Skeletal muscle satellite cell (primary cell): ENCODE measurements at regions not wholly inside any gene's neighbourhood (a gene's known extent, or its start where the extent isn't known, plus 50 kb on each side); places are given as distances from the start of the nearest gene placed in this dataset.

ENCODE experiments used
- H3K27me3 ChIP-seq: 2 replicates; pipeline ENCODE4 v1.7.0; 2013; ENCODE audit warnings: low read length; ENCODE audit not compliant: control insufficient read depth, insufficient read depth
- H3K36me3 ChIP-seq: 2 replicates; pipeline ENCODE4 v1.7.0; 2013; ENCODE audit warnings: mild to moderate bottlenecking, control low read depth, low read length; ENCODE audit not compliant: insufficient read depth
- H3K4me1 ChIP-seq: 2 replicates; pipeline ENCODE4 v1.7.0; 2013; ENCODE audit warnings: low read length; ENCODE audit not compliant: control insufficient read depth, insufficient read depth
- H3K4me2 ChIP-seq: 2 replicates; pipeline ENCODE4 v1.7.0; 2013; ENCODE audit warnings: mild to moderate bottlenecking, low read length
- H3K4me3 ChIP-seq: 2 replicates; pipeline ENCODE4 v1.7.0; 2013; ENCODE audit warnings: low read length
- H3K9ac ChIP-seq: 2 replicates; pipeline ENCODE4 v1.7.0; 2013; ENCODE audit warnings: mild to moderate bottlenecking, low read depth, low read length, moderate library complexity
- H3K9me3 ChIP-seq: replicated peaks from 2 replicates; pipeline ENCODE4 v1.7.0; 2013; ENCODE audit warnings: mild to moderate bottlenecking, control low read depth, low read length

GRCh38 chr5:103358305-103358995 lies 99.9 kb downstream of the MACIR start:
- H3K36me3 ChIP-seq, result no peaks in the 10 kb centered on the region
- H3K4me3 ChIP-seq, result no peak overlapping the region
- H3K27me3 ChIP-seq, result no peaks in the 10 kb centered on the region
- no peaks in the 10 kb centered on the region for H3K9me3 ChIP-seq
- H3K4me2 ChIP-seq, result no peak overlapping the region
- H3K4me1 ChIP-seq, result peaks cover 6% of the 10 kb centered on the region
- H3K9ac ChIP-seq, result no peak overlapping the region

DNA sequence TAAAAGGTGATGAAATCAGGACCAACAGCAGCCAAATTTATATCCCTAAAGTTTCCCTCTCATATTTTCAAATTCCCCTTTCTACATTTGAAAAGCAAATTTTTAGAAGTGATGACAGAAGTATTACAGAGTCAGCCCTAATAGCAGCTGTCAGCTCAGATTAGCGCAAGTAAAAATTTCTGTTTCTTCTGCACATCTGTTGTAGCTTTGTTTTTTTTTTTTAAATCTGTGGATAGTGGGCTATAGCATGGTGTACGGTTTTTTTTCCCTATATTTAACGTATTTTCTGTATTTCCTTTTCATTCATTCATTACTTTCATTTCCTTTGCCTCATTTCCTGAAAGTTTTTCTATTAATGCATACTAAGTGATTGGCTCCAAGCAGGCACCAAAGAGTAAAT lies 99.1 kb downstream of the MACIR start:
- Histone ChIP-seq H3K4me2 (no peak overlapping the region), H3K4me1 (peaks cover 6% of the 10 kb centered on the region), H3K36me3 (no peaks in the 10 kb centered on the region), H3K9ac (no peak overlapping the region), H3K9me3 (no peaks in the 10 kb centered on the region), H3K27me3 (no peaks in the 10 kb centered on the region), H3K4me3 (no peak overlapping the region)

- Histone ChIP-seq H3K27me3 (no peaks in the 10 kb centered on the region), H3K4me2 (no peak overlapping the region), H3K9ac (no peak overlapping the region), H3K9me3 (no peaks in the 10 kb centered on the region), H3K36me3 (no peaks in the 10 kb centered on the region), H3K4me3 (no peak overlapping the region), H3K4me1 (peaks cover 6% of the 10 kb centered on the region)
Observed at GRCh38 chr5:103356350-103357091, 98.0 kb downstream of the MACIR start.

- H3K4me1 ChIP-seq, result peaks cover 6% of the 10 kb centered on the region
- H3K27me3 ChIP-seq, result no peaks in the 10 kb centered on the region
- no peak overlapping the region for H3K4me2 ChIP-seq
- no peak overlapping the region for H3K4me3 ChIP-seq
- H3K9me3 ChIP-seq, result no peaks in the 10 kb centered on the region
- H3K36me3 ChIP-seq, result no peaks in the 10 kb centered on the region
- H3K9ac ChIP-seq, result no peak overlapping the region
Observed at GRCh38 chr5:103355579-103355978, 97.0 kb downstream of the MACIR start.

DNA sequence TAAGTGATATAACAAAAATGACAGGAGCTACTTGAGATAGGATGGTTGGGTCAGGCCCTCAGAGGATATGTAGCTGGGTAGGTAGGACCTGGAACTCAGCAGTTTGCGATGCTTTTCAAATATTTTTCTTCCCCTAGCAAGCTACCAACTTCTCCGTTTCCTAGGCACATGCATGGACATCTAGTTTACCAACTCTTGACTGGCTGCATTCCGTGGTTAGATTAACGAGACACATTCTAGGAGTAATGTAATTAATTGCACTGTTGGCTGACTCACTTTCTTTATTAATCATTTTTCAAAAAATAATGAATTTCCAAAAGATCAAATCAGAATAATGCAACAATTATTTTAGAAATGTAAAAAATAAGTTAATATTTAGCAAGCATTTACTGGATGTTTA lies 95.9 kb downstream of the MACIR start:
- H3K4me2 ChIP-seq, result no peak overlapping the region
- H3K9me3 ChIP-seq, result no peaks in the 10 kb centered on the region
- H3K27me3 ChIP-seq, result no peaks in the 10 kb centered on the region
- H3K4me3 ChIP-seq, result no peak overlapping the region
- peaks cover 6% of the 10 kb centered on the region for H3K4me1 ChIP-seq
- H3K36me3 ChIP-seq, result no peaks in the 10 kb centered on the region
- no peak overlapping the region for H3K9ac ChIP-seq

- Histone ChIP-seq H3K4me2 (no peak overlapping the region), H3K4me1 (peaks cover 6% of the 10 kb centered on the region), H3K9ac (no peak overlapping the region), H3K36me3 (no peaks in the 10 kb centered on the region), H3K4me3 (no peak overlapping the region), H3K27me3 (no peaks in the 10 kb centered on the region), H3K9me3 (no peaks in the 10 kb centered on the region)
Observed at GRCh38 chr5:103353581-103353980, 95.0 kb downstream of the MACIR start.

- Histone ChIP-seq H3K27me3 (no peaks in the 10 kb centered on the region), H3K9ac (no peak overlapping the region), H3K4me2 (no peak overlapping the region), H3K4me1 (peaks cover 9% of the 10 kb centered on the region), H3K36me3 (no peaks in the 10 kb centered on the region), H3K4me3 (no peak overlapping the region), H3K9me3 (no peaks in the 10 kb centered on the region)
Observed at GRCh38 chr5:103347716-103348423, 89.3 kb downstream of the MACIR start.

DNA sequence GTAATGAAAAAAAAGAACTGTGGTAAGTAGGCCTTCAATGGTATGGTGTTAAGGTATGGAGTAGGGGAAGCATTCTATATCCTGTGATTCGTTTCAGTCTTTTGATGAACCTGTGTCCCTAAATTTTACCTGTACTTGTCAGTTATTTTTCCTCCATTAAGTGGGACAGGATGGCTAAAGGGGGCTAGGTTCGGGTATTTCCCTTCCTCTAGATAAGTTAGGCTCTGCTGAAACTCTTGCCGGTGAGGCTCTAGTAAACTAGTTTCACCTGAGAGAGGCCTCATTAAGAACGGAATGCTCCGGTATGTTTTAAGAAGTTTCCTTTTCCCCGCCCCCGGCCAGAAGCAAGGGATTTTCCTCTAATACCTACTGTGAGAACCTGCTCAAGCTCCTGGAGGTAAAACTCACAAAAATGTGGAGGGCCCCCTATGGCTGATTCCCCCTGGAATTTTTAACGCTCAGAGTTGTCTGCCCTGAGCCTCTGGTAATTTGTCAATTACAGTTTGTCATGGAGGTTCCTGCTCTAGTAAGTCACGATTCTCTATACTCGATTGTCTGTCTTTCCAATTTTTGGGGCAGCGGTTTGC lies 87.7 kb downstream of the MACIR start:
- no peak overlapping the region for H3K4me2 ChIP-seq
- H3K36me3 ChIP-seq, result no peaks in the 10 kb centered on the region
- H3K9ac ChIP-seq, result no peak overlapping the region
- H3K4me3 ChIP-seq, result no peak overlapping the region
- peaks cover 9% of the 10 kb centered on the region for H3K4me1 ChIP-seq
- H3K27me3 ChIP-seq, result no peaks in the 10 kb centered on the region
- no peaks in the 10 kb centered on the region for H3K9me3 ChIP-seq

DNA sequence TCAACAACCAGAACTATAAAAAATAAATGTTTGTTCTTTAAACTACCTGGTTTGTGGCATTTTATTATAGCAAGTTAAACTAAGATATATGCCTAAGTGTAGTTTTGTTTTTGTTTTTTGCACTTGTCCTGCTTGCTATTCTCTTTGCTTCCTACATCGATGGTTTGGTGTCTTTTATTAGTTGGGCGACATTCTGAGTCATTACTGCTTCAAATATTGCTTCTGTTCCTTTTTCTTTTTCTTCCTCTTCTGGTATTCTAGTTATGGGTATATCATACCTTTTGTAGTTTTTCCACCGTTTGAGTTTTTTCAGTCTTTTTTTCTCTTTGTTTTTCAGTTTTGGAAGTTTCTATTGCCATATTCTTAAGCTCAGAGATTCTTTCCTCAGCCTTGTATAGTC lies 86.9 kb downstream of the MACIR start:
- no peaks in the 10 kb centered on the region for H3K36me3 ChIP-seq
- H3K4me1 ChIP-seq, result peaks cover 9% of the 10 kb centered on the region
- H3K27me3 ChIP-seq, result no peaks in the 10 kb centered on the region
- H3K4me2 ChIP-seq, result no peak overlapping the region
- H3K9me3 ChIP-seq, result no peaks in the 10 kb centered on the region
- no peak overlapping the region for H3K4me3 ChIP-seq
- H3K9ac ChIP-seq, result no peak overlapping the region

GRCh38 chr5:103340717-103341388 lies 82.3 kb downstream of the MACIR start:
- Histone ChIP-seq H3K9me3 (no peaks in the 10 kb centered on the region), H3K27me3 (no peaks in the 10 kb centered on the region), H3K4me3 (no peak overlapping the region), H3K4me1 (no peaks in the 10 kb centered on the region), H3K4me2 (no peak overlapping the region), H3K36me3 (no peaks in the 10 kb centered on the region), H3K9ac (no peak overlapping the region)

DNA sequence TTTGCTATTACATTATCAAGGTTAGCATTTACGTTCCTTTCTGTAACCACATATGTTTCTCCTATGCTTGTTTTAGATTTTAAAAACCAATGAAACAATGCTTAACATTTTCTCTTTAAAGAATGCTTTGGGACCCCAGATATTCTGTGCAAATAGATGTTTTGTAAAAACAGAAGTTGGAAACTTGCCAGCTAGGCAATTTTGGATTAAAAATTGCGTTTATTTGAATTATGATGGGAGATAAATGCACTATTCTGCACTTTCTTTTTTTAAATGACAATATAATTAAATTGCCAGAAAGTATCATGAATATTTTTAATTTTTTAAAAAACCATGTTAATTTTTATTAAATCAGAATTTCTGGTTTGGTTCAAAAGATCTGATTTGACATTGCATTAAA lies 81.6 kb downstream of the MACIR start:
- H3K9me3 ChIP-seq, result no peaks in the 10 kb centered on the region
- H3K27me3 ChIP-seq, result no peaks in the 10 kb centered on the region
- no peak overlapping the region for H3K4me2 ChIP-seq
- H3K9ac ChIP-seq, result no peak overlapping the region
- no peak overlapping the region for H3K4me3 ChIP-seq
- no peaks in the 10 kb centered on the region for H3K4me1 ChIP-seq
- no peaks in the 10 kb centered on the region for H3K36me3 ChIP-seq
